ENCODE measurements at regions not wholly inside any gene's neighbourhood (a gene's known extent, or its start where the extent isn't known, plus 50 kb on each side); places are given as distances from the start of the nearest gene placed in this dataset.

DNA sequence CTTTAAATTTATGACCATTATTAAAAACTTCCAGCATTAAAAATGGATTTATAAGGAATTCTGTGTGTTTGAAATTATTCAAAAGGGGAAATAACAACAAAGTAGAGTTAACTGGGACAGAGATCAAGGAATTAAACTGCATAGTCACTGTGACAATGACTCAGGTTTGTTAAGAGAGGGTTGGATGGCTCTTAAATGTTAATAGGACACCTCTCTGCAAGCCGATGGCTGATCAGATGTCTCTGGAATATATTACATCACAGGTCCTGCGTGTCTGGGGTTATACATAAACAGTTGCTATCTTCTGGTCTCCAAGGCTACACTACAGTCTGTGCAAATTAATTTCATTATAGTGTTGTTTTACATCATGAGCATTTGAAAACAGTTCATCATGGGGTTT, 574.3 kb downstream of the COL12A1 start:
- Histone ChIP-seq H4K20me1 (replicated peaks; ENCODE audit: control insufficient read depth, insufficient read depth, low read length) (no peaks in the 10 kb centered on the region), H3K9ac (ENCODE audit: insufficient read depth in 1 of 2, low read depth in 2 of 2, low read length in 2 of 2) (no peak overlapping the region), H3K4me3 (no peak overlapping the region), H3K4me1 (replicated peaks in 1 of 2; ENCODE audit: control insufficient read depth in 2 of 2, insufficient read depth in 2 of 2, low read length in 2 of 2) (no peaks in the 10 kb centered on the region), H3K27me3 (ENCODE audit: control insufficient read depth in 2 of 2, insufficient read depth in 2 of 2, low read length in 2 of 2) (no peaks in the 10 kb centered on the region), H3K27ac (ENCODE audit: extremely low read depth, low read depth, low read length) (no peak overlapping the region), H3K79me2 (ENCODE audit: control insufficient read depth, insufficient read depth, low read length) (no peaks in the 10 kb centered on the region), H3K9me3 (replicated peaks; ENCODE audit: control insufficient read depth, insufficient read depth, low read depth, low read length) (no peaks in the 10 kb centered on the region; the same call in 1 of the 2 replicates), H3K36me3 (ENCODE audit: control insufficient read depth, insufficient read depth, low read length) (no peaks in the 10 kb centered on the region), H3K9me1 (ENCODE audit: control insufficient read depth, insufficient read depth, low read length) (no peaks in the 10 kb centered on the region), H3K4me2 (ENCODE audit: insufficient read depth, low read length) (no peak overlapping the region), H2AFZ (ENCODE audit: low read depth, low read length) (no peak overlapping the region)
- no peak for FAIRE-seq
- TF ChIP-seq PHB2 (IDR thresholded peaks at IDR 0.05; ENCODE audit: low read depth), result no peak
- TF ChIP-seq ZNF253 (CRISPR knock-in tag; conservative IDR thresholded peaks at IDR 0.05), result no peak
- no peak for TF ChIP-seq HEY1 (CRISPR knock-in tag; IDR thresholded peaks at IDR 0.05; ENCODE audit: borderline replicate concordance)
- no peak for TF ChIP-seq MYNN (IDR thresholded peaks at IDR 0.05)
- TF ChIP-seq MYNN (CRISPR knock-in tag; IDR thresholded peaks at IDR 0.05), result no peak
- TF ChIP-seq, protein P1, sequence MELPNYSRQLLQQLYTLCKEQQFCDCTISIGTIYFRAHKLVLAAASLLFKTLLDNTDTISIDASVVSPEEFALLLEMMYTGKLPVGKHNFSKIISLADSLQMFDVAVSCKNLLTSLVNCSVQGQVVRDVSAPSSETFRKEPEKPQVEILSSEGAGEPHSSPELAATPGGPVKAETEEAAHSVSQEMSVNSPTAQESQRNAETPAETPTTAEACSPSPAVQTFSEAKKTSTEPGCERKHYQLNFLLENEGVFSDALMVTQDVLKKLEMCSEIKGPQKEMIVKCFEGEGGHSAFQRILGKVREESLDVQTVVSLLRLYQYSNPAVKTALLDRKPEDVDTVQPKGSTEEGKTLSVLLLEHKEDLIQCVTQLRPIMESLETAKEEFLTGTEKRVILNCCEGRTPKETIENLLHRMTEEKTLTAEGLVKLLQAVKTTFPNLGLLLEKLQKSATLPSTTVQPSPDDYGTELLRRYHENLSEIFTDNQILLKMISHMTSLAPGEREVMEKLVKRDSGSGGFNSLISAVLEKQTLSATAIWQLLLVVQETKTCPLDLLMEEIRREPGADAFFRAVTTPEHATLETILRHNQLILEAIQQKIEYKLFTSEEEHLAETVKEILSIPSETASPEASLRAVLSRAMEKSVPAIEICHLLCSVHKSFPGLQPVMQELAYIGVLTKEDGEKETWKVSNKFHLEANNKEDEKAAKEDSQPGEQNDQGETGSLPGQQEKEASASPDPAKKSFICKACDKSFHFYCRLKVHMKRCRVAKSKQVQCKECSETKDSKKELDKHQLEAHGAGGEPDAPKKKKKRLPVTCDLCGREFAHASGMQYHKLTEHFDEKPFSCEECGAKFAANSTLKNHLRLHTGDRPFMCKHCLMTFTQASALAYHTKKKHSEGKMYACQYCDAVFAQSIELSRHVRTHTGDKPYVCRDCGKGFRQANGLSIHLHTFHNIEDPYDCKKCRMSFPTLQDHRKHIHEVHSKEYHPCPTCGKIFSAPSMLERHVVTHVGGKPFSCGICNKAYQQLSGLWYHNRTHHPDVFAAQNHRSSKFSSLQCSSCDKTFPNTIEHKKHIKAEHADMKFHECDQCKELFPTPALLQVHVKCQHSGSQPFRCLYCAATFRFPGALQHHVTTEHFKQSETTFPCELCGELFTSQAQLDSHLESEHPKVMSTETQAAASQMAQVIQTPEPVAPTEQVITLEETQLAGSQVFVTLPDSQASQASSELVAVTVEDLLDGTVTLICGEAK (IDR thresholded peaks at IDR 0.05), result no peak
- TF ChIP-seq, protein P1 (CRISPR knock-in tag; IDR thresholded peaks at IDR 0.05), result no peak
- TF ChIP-seq ZNF143 (CRISPR knock-in tag; IDR thresholded peaks at IDR 0.05), result no peak
- intact Hi-C loops (cut with micrococcal nuclease), result no loop called here
- in situ Hi-C loops (cut with MboI), result no loop called here
- BruUV-seq (replicated peaks), result no TSS peak
- 0% methylated on average over 2 of the region's 2 CpGs for WGBS (ENCODE audit: insufficient coverage, low coverage, missing lambda C conversion rate)
- CTCF ChIA-PET (ENCODE audit: low intra/inter-chr PET ratio), result no interaction called here
- POLR2A ChIA-PET, result no interaction called here
- DNase-seq (ENCODE audit: extremely low read depth in 1 of 4, low spot score in 3 of 4), result no peak
- no peak for ATAC-seq

All from K562 (cell line).